Progenitor cell of endocrine pancreas (in vitro differentiated cells): ENCODE measurements at regions not wholly inside any gene's neighbourhood (a gene's known extent, or its start where the extent isn't known, plus 50 kb on each side); places are given as distances from the start of the nearest gene placed in this dataset.
A peak's percentile ranks its signal among the peaks of the same experiment; 100 is the strongest.
"Not testable (repeated sequence)": the region's sequence is repeated elsewhere in the genome, so short reads cannot be mapped to it uniquely, and the experiment has no call there.

Source experiments
- DNase-seq: peaks from one replicate; pipeline ENCODE4 v3.0.0; 2021; ENCODE audit warnings: low spot score; ENCODE audit not compliant: unreplicated experiment
- H3K27ac Mint-ChIP-seq: 2 replicates; pipeline ENCODE4 v1.8.0; 2021; ENCODE audit warnings: mild to moderate bottlenecking, moderate library complexity, mixed read lengths
- H3K27me3 Mint-ChIP-seq: 2 replicates; pipeline ENCODE4 v1.8.0; 2021; ENCODE audit warnings: mixed read lengths
- H3K36me3 Mint-ChIP-seq: 2 replicates; pipeline ENCODE4 v1.8.0; 2022; ENCODE audit warnings: mixed read lengths; ENCODE audit not compliant: insufficient read depth
- H3K4me1 Mint-ChIP-seq: 2 replicates; pipeline ENCODE4 v1.8.0; 2021; ENCODE audit warnings: low read depth, mixed read lengths
- H3K4me3 Mint-ChIP-seq: 2 replicates; pipeline ENCODE4 v1.8.0; 2021; ENCODE audit warnings: low read depth, mild to moderate bottlenecking, moderate library complexity, mixed read lengths
- H3K9me3 Mint-ChIP-seq: 2 replicates; pipeline ENCODE4 v1.8.0; 2021; ENCODE audit warnings: low read depth, mixed read lengths
- TF ChIP-seq, protein P1 (sequence below): fragments of 200-600 bp; sonication (generic); IDR thresholded peaks from one replicate; pipeline ENCODE4 v1.5.0; 2021; ENCODE audit warnings: antibody characterized with exemption, mild to moderate bottlenecking; ENCODE audit not compliant: unreplicated experiment

DNA sequence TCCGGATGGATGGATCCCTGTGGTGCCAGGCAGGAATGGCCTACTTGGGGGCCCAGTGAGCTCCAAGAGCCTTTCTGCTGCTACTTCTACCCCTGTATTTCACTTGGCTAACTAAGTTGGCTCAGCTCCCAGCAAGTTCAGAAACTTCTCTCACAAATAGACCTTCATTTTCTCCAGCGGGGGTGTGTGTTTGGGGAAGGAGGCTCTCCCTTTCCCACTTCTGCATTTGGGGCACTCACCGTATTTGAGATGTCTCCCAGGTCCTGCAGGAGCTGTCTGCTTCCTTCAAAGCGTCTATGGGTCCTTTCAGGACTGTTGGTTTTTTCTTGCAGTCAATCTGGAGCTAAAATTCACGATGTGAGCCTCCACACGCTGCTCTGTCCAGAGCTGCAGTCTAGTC lies 197.7 kb downstream of the SPANXN3 start:
- H3K4me3 Mint-ChIP-seq, result no peak overlapping the region
- no peak overlapping the region for H3K27ac Mint-ChIP-seq
- no peak for DNase-seq
- H3K36me3 Mint-ChIP-seq, result no peaks in the 10 kb centered on the region
- H3K27me3 Mint-ChIP-seq, result no peaks in the 10 kb centered on the region
- TF ChIP-seq, protein P1, sequence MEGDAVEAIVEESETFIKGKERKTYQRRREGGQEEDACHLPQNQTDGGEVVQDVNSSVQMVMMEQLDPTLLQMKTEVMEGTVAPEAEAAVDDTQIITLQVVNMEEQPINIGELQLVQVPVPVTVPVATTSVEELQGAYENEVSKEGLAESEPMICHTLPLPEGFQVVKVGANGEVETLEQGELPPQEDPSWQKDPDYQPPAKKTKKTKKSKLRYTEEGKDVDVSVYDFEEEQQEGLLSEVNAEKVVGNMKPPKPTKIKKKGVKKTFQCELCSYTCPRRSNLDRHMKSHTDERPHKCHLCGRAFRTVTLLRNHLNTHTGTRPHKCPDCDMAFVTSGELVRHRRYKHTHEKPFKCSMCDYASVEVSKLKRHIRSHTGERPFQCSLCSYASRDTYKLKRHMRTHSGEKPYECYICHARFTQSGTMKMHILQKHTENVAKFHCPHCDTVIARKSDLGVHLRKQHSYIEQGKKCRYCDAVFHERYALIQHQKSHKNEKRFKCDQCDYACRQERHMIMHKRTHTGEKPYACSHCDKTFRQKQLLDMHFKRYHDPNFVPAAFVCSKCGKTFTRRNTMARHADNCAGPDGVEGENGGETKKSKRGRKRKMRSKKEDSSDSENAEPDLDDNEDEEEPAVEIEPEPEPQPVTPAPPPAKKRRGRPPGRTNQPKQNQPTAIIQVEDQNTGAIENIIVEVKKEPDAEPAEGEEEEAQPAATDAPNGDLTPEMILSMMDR, result no peak
- H3K4me1 Mint-ChIP-seq, result no peaks in the 10 kb centered on the region
- peaks cover 39% of the 10 kb centered on the region for H3K9me3 Mint-ChIP-seq

- not testable (repeated sequence) for H3K27me3 Mint-ChIP-seq, H3K4me1 Mint-ChIP-seq, H3K4me3 Mint-ChIP-seq, DNase-seq, H3K36me3 Mint-ChIP-seq, H3K27ac Mint-ChIP-seq
- H3K9me3 Mint-ChIP-seq, result peaks cover 41% of the 10 kb centered on the region
These were observed 198.4 kb downstream of the SPANXN3 start for GRCh38 chrX:143318857-143319256.

GRCh38 chrX:143306991-143307937 lies 210.0 kb downstream of the SPANXN3 start:
- H3K27ac Mint-ChIP-seq, result peak overlapping the region; percentile 83
- H3K4me3 Mint-ChIP-seq, result peak overlapping the region; percentile 5
- H3K36me3 Mint-ChIP-seq, result peaks cover 5% of the 10 kb centered on the region
- H3K4me1 Mint-ChIP-seq, result peaks cover 20% of the 10 kb centered on the region
- H3K9me3 Mint-ChIP-seq, result peaks cover 39% of the 10 kb centered on the region
- no peaks in the 10 kb centered on the region for H3K27me3 Mint-ChIP-seq
- TF ChIP-seq, protein P1, result no peak
- no peak for DNase-seq

DNA sequence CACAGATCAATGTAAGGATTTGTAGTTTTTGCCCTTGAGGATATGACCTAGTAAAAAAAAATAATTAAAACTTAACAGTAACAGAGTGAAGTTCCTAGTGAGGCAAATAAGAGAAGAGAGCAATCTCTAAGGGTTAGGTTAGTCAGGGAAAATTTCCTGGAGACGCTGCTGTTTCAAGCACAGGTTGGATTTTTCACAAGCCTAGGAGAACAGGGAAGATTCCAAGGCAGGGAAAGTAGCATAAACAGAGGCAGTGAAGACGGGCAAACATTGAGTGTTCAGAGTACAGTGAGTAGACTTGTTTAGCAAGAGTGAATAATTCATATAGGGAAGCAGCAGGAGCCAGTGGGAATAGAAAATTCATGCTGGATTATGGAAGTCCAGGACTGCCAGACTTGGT lies 212.8 kb downstream of the SPANXN3 start:
- no peaks in the 10 kb centered on the region for H3K27me3 Mint-ChIP-seq
- peaks cover 34% of the 10 kb centered on the region for H3K9me3 Mint-ChIP-seq
- no peak overlapping the region for H3K27ac Mint-ChIP-seq

DNA sequence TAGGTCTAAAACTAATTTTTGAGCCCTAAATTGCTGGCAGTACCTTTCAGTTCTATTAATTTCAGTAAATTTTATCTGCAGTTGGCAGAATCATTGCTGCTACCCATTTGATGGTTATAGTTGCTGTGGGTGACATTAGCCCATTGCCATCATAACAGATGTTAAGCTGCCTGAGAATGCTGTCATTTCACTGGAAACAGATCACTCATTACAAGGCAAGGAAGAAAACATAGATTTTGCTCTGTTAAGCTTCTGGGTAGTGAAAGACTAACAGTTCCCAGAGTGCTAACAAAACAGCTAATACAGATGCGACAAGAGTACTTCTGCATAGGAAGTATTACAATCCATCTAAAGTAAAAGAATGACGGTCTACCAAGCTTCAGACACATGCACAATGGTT lies 213.2 kb downstream of the SPANXN3 start:
- Mint-ChIP-seq H3K4me1 (peaks cover 22% of the 10 kb centered on the region), H3K27ac (no peak overlapping the region), H3K9me3 (peaks cover 31% of the 10 kb centered on the region), H3K4me3 (no peak overlapping the region), H3K27me3 (no peaks in the 10 kb centered on the region), H3K36me3 (peaks cover 2% of the 10 kb centered on the region)
- TF ChIP-seq, protein P1, result no peak
- no peak for DNase-seq

More for the DNA sequence above, 212.8 kb downstream of the SPANXN3 start:
- no peak overlapping the region for H3K4me3 Mint-ChIP-seq
- no peak for DNase-seq
- peaks cover 22% of the 10 kb centered on the region for H3K4me1 Mint-ChIP-seq
- TF ChIP-seq, protein P1, result no peak
- peaks cover 2% of the 10 kb centered on the region for H3K36me3 Mint-ChIP-seq
